SHP77 treated with DMSO at 0.1 percent for 48 hours (cell line): ENCODE measurements at regions not wholly inside any gene's neighbourhood (a gene's known extent, or its start where the extent isn't known, plus 50 kb on each side); places are given as distances from the start of the nearest gene placed in this dataset.

Experiments used
- DNase-seq: peaks from one replicate; lab custom pipeline; 2025; lab: John Stamatoyannopoulos, UW

GRCh38 chr2:207236156-207236935, 70.6 kb upstream of the KLF7 start:
- no peak for DNase-seq

- no peak for DNase-seq
Measured at GRCh38 chr2:207238831-207239701, 73.3 kb upstream of the KLF7 start.

GRCh38 chr2:207239754-207240494, 74.2 kb upstream of the KLF7 start:
- no peak for DNase-seq

- DNase-seq = no peak
Measured at GRCh38 chr2:207240649-207241048, 74.9 kb upstream of the KLF7 start.

- no peak for DNase-seq
Measured at GRCh38 chr2:207241198-207241597, 75.5 kb upstream of the KLF7 start.

- DNase-seq = no peak
Measured at GRCh38 chr2:207243601-207244000, 77.9 kb upstream of the KLF7 start.

- no peak for DNase-seq
Measured at GRCh38 chr2:207244971-207245925, 79.5 kb upstream of the KLF7 start.

- DNase-seq = no peak
Measured at GRCh38 chr2:207248702-207249377, 83.1 kb upstream of the KLF7 start.

- DNase-seq = no peak
Measured at GRCh38 chr2:207251022-207251421, 85.3 kb upstream of the KLF7 start.

GRCh38 chr2:207251573-207252192, 85.9 kb upstream of the KLF7 start:
- no peak for DNase-seq

GRCh38 chr2:207252416-207252815, 86.7 kb upstream of the KLF7 start:
- no peak for DNase-seq

- DNase-seq = peak; percentile 41
Measured at GRCh38 chr2:207252979-207253645, 87.4 kb upstream of the KLF7 start.

GRCh38 chr2:207253666-207254345, 88.1 kb upstream of the KLF7 start:
- no peak for DNase-seq

- DNase-seq = no peak
Measured at GRCh38 chr2:207254591-207255464, 89.1 kb upstream of the KLF7 start.

GRCh38 chr2:207255565-207256470, 90.1 kb upstream of the KLF7 start:
- DNase-seq = no peak

GRCh38 chr2:207256476-207257207, 90.9 kb upstream of the KLF7 start:
- no peak for DNase-seq
